ENCODE measurements at regions not wholly inside any gene's neighbourhood (a gene's known extent, or its start where the extent isn't known, plus 50 kb on each side); places are given as distances from the start of the nearest gene placed in this dataset.
A peak's percentile ranks its signal among the peaks of the same experiment; 100 is the strongest.

- DNase-seq, result no peak
These were observed 221.3 kb upstream of the NSMCE3 start for GRCh38 chr15:29490747-29491471.

GRCh38 chr15:29480949-29481348, 211.3 kb upstream of the NSMCE3 start:
- no peak for DNase-seq

- DNase-seq, result no peak
These were observed 210.7 kb upstream of the NSMCE3 start for GRCh38 chr15:29480278-29480677.

- DNase-seq, result no peak
These were observed 207.6 kb upstream of the NSMCE3 start for GRCh38 chr15:29477256-29477655.

GRCh38 chr15:29476503-29477080, 207.0 kb upstream of the NSMCE3 start:
- no peak for DNase-seq

- no peak for DNase-seq
These were observed 205.5 kb upstream of the NSMCE3 start for GRCh38 chr15:29475096-29475495.

- no peak for DNase-seq
These were observed 204.0 kb upstream of the NSMCE3 start for GRCh38 chr15:29473621-29474105.

- DNase-seq, result no peak
These were observed 203.4 kb upstream of the NSMCE3 start for GRCh38 chr15:29472901-29473445.

- no peak for DNase-seq
These were observed 202.1 kb upstream of the NSMCE3 start for GRCh38 chr15:29471757-29472156.

GRCh38 chr15:29471306-29471705, 201.7 kb upstream of the NSMCE3 start:
- DNase-seq, result no peak

GRCh38 chr15:29470794-29471193, 201.2 kb upstream of the NSMCE3 start:
- no peak for DNase-seq

- no peak for DNase-seq
These were observed 200.7 kb upstream of the NSMCE3 start for GRCh38 chr15:29470311-29470710.

GRCh38 chr15:29468899-29469298, 199.3 kb upstream of the NSMCE3 start:
- DNase-seq, result no peak

GRCh38 chr15:29467091-29467490, 197.5 kb upstream of the NSMCE3 start:
- DNase-seq, result no peak

- no peak for DNase-seq
These were observed 196.7 kb upstream of the NSMCE3 start for GRCh38 chr15:29466292-29466691.

GRCh38 chr15:29465816-29466215, 196.2 kb upstream of the NSMCE3 start:
- no peak for DNase-seq

GRCh38 chr15:29465196-29465595, 195.6 kb upstream of the NSMCE3 start:
- DNase-seq, result no peak

GRCh38 chr15:29461877-29462276, 192.3 kb upstream of the NSMCE3 start:
- no peak for DNase-seq

GRCh38 chr15:29458361-29458760, 188.7 kb upstream of the NSMCE3 start:
- DNase-seq, result no peak

GRCh38 chr15:29457729-29458128, 188.1 kb upstream of the NSMCE3 start:
- peak; percentile 3 for DNase-seq

- no peak for DNase-seq
These were observed 187.3 kb upstream of the NSMCE3 start for GRCh38 chr15:29456964-29457363.

GRCh38 chr15:29456255-29456654, 186.6 kb upstream of the NSMCE3 start:
- no peak for DNase-seq

- DNase-seq, result no peak
These were observed 185.9 kb upstream of the NSMCE3 start for GRCh38 chr15:29455530-29455929.

GRCh38 chr15:29455055-29455454, 185.4 kb upstream of the NSMCE3 start:
- DNase-seq, result no peak

Measured in EL (cell line).